OCI-LY3 (cell line): ENCODE measurements at regions not wholly inside any gene's neighbourhood (a gene's known extent, or its start where the extent isn't known, plus 50 kb on each side); places are given as distances from the start of the nearest gene placed in this dataset.

Source experiments
- H2AFZ ChIP-seq: fragments of 200-600, 300-600 bp; shearing (Covaris generic); 2 replicates; pipeline ENCODE4 v1.6.0; 2014; ENCODE audit warnings: antibody characterized with exemption, low read depth, low read length
- H3K27ac ChIP-seq: fragments of 200-600, 300-600 bp; sonication (generic); 2 replicates; pipeline ENCODE4 v1.5.1; 2014; ENCODE audit warnings: mild to moderate bottlenecking, low read length, moderate library complexity, mixed read lengths
- H3K27me3 ChIP-seq: fragments of 200-600, 300-600 bp; sonication (generic); 2 replicates; pipeline ENCODE4 v1.6.1; 2014; ENCODE audit warnings: low read depth, low read length, mixed read lengths
- H3K36me3 ChIP-seq: fragments of 200-600, 300-600 bp; sonication (generic); replicated peaks from 2 replicates; pipeline ENCODE3; 2014; ENCODE audit warnings: low read depth, low read length, mixed read lengths
- H3K4me1 ChIP-seq: fragments of 300-600, 200-600 bp; sonication (generic); 2 replicates; pipeline ENCODE4 v1.6.1; 2014; ENCODE audit warnings: low read length, mixed read lengths
- H3K4me2 ChIP-seq: fragments of 200-600, 300-600 bp; sonication (generic); 2 replicates; pipeline ENCODE4 v1.6.1; 2014; ENCODE audit warnings: low read length, mixed read lengths
- H3K4me3 ChIP-seq: fragments of 300-600, 200-600 bp; sonication (generic); 2 replicates; pipeline ENCODE4 v1.5.1; 2014; ENCODE audit warnings: antibody characterized with exemption, mild to moderate bottlenecking, low read length, moderate library complexity
- H3K79me2 ChIP-seq: fragments of 300-600, 200-600 bp; shearing (Covaris generic); 2 replicates; pipeline ENCODE4 v1.6.1; 2014; ENCODE audit warnings: mild to moderate bottlenecking, low read length, mixed read lengths
- H3K9ac ChIP-seq: fragments of 300-600, 200-600 bp; shearing (Covaris generic); 2 replicates; pipeline ENCODE4 v1.6.0; 2014; ENCODE audit warnings: mild to moderate bottlenecking, low read length, moderate library complexity
- H3K9me3 ChIP-seq: fragments of 200-600, 300-600 bp; shearing (Covaris generic); 2 replicates; pipeline ENCODE4 v1.6.1; 2014; ENCODE audit warnings: low read length, mixed read lengths; ENCODE audit not compliant: insufficient read depth
- H4K20me1 ChIP-seq: fragments of 200-600, 300-600 bp; sonication (generic); 2 replicates; pipeline ENCODE4 v1.6.1; 2016; ENCODE audit warnings: low read length, mixed read lengths; ENCODE audit not compliant: insufficient read depth
- EZH2phosphoT487 ChIP-seq: fragments of 200-600 bp; shearing (Covaris generic); IDR thresholded peaks from 2 replicates; pipeline ENCODE4 v1.6.1; 2018; ENCODE audit warnings: antibody characterized with exemption, mixed run types, low read depth
- TF ChIP-seq, protein P1 (sequence below): fragments of 200-600, 300-600 bp; sonication (generic); IDR thresholded peaks from 2 replicates; pipeline ENCODE4 v1.5.1; 2014; ENCODE audit warnings: antibody characterized with exemption, low read length, low read depth

DNA sequence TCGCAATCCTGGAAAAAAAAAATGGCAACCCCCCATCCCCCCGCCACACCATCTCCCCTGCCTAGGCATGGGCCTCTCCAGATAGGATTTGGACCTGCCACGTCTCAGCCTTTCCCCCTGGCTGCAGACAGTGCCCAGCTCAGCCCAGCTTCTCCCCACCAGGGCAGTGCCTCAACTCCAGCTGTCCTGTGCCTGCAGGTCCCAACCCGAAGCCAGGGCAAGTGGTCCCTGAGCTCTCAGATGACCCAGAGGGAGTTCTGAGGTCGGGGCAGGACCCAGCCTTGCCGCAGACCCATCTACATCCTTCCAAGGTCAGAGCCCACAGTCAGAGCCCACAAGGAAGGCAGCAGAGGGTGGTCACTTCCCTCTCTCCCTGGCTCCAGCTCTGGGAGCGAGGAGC, 86.7 kb upstream of the POU3F1 start:
- no peaks in the 10 kb centered on the region for H3K36me3 ChIP-seq
- H3K4me3 ChIP-seq, result peak overlapping the region; percentile 74
- H3K9ac ChIP-seq, result peak overlapping the region; percentile 75
- H3K9me3 ChIP-seq, result no peaks in the 10 kb centered on the region
- no peaks in the 10 kb centered on the region for H4K20me1 ChIP-seq
- H3K4me1 ChIP-seq, result peaks cover 45% of the 10 kb centered on the region
- no peak overlapping the region for H2AFZ ChIP-seq
- no peaks in the 10 kb centered on the region for H3K79me2 ChIP-seq
- peak overlapping the region; percentile 26; the same call in 1 of the 2 replicates for H3K27ac ChIP-seq
- TF ChIP-seq EZH2phosphoT487, result no peak
- TF ChIP-seq, protein P1, sequence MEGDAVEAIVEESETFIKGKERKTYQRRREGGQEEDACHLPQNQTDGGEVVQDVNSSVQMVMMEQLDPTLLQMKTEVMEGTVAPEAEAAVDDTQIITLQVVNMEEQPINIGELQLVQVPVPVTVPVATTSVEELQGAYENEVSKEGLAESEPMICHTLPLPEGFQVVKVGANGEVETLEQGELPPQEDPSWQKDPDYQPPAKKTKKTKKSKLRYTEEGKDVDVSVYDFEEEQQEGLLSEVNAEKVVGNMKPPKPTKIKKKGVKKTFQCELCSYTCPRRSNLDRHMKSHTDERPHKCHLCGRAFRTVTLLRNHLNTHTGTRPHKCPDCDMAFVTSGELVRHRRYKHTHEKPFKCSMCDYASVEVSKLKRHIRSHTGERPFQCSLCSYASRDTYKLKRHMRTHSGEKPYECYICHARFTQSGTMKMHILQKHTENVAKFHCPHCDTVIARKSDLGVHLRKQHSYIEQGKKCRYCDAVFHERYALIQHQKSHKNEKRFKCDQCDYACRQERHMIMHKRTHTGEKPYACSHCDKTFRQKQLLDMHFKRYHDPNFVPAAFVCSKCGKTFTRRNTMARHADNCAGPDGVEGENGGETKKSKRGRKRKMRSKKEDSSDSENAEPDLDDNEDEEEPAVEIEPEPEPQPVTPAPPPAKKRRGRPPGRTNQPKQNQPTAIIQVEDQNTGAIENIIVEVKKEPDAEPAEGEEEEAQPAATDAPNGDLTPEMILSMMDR, result no peak
- H3K27me3 ChIP-seq, result no peaks in the 10 kb centered on the region
- H3K4me2 ChIP-seq, result peak overlapping the region; percentile 74

- no peaks in the 10 kb centered on the region for H3K79me2 ChIP-seq
- no peak overlapping the region for H3K9ac ChIP-seq
- H3K9me3 ChIP-seq, result no peaks in the 10 kb centered on the region
- H3K27ac ChIP-seq, result no peak overlapping the region
- no peak for TF ChIP-seq EZH2phosphoT487
- TF ChIP-seq, protein P1, result no peak
- H3K4me3 ChIP-seq, result no peak overlapping the region
- H3K4me2 ChIP-seq, result peak overlapping the region; percentile 74
- H3K27me3 ChIP-seq, result no peaks in the 10 kb centered on the region
- H3K36me3 ChIP-seq, result no peaks in the 10 kb centered on the region
- H4K20me1 ChIP-seq, result no peaks in the 10 kb centered on the region
- peaks cover 45% of the 10 kb centered on the region for H3K4me1 ChIP-seq
- no peak overlapping the region for H2AFZ ChIP-seq
These were observed 86.1 kb upstream of the POU3F1 start for GRCh38 chr1:38132681-38133080.

DNA sequence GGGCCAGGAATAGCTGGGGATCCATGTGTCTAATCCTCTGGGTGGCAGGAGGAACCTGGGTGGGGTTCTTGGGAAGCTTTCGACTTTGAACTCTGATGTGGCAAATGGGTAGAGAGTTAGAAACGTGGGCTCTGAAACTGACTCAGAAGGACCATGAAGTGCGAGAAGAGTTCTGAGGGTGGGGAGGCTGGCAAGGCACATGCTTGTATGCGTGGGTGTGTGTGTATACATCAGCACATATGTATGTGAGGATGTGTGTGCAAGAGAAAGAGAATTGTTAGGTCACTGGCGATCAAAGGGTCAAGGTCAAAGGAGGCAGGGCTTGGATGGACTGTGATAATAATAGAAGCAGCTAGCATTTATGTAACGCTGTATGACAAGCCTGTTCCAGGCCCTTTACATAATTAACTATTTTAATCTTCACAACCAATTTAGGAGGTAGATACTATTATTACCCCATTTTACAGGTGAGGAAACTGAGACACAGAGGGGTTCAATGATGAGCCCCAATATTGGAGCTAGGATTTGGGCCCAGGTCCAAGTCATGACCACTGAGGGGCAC, 84.5 kb upstream of the POU3F1 start:
- Histone ChIP-seq H3K36me3 (no peaks in the 10 kb centered on the region), H3K27ac (no peak overlapping the region), H2AFZ (no peak overlapping the region), H4K20me1 (no peaks in the 10 kb centered on the region), H3K9me3 (no peaks in the 10 kb centered on the region), H3K4me2 (no peak overlapping the region), H3K4me1 (peaks cover 45% of the 10 kb centered on the region), H3K4me3 (no peak overlapping the region), H3K79me2 (no peaks in the 10 kb centered on the region), H3K27me3 (no peaks in the 10 kb centered on the region), H3K9ac (no peak overlapping the region)
- no peak for TF ChIP-seq EZH2phosphoT487
- TF ChIP-seq, protein P1, result no peak

DNA sequence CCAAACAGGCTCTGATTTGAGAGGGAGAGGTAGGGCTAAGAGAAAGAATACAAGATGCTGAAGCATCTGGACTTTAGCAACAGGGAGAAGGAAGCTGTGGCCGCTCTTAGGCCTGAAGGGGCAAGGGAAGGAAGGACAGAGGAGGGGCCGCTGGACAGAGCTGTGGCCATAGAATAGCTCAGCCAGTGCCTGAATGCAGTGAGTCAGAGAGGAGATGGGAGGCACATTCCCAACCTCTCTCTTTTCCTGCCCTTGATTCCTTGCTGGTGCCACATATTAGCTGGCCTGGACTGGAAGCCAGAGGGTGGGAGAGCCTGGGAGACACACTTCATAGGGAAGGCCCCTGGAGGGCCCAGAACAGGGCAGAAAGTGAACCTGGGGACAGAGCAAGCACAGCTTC, 83.4 kb upstream of the POU3F1 start:
- Histone ChIP-seq H3K4me3 (no peak overlapping the region), H3K79me2 (no peaks in the 10 kb centered on the region), H3K4me1 (peaks cover 37% of the 10 kb centered on the region), H3K9ac (no peak overlapping the region), H2AFZ (no peak overlapping the region), H3K4me2 (no peak overlapping the region), H3K9me3 (no peaks in the 10 kb centered on the region), H4K20me1 (no peaks in the 10 kb centered on the region), H3K36me3 (no peaks in the 10 kb centered on the region), H3K27me3 (no peaks in the 10 kb centered on the region), H3K27ac (no peak overlapping the region)
- TF ChIP-seq EZH2phosphoT487, result no peak
- TF ChIP-seq, protein P1, result no peak
